ENCODE measurements at regions not wholly inside any gene's neighbourhood (a gene's known extent, or its start where the extent isn't known, plus 50 kb on each side); places are given as distances from the start of the nearest gene placed in this dataset.
A peak's percentile ranks its signal among the peaks of the same experiment; 100 is the strongest.

- no peak overlapping the region for H3K4me3 Mint-ChIP-seq (ENCODE audit: unreplicated experiment)
- no peak for TF ChIP-seq CTCF (IDR thresholded peaks at IDR 0.05)
- DNase-seq (ENCODE audit: low spot score): no peak
- no peaks in the 10 kb centered on the region for H3K4me1 Mint-ChIP-seq (ENCODE audit: low read depth)
- H3K27me3 Mint-ChIP-seq (ENCODE audit: low read depth): no peaks in the 10 kb centered on the region
- H3K9me3 Mint-ChIP-seq (ENCODE audit: low read depth): peaks cover 9% of the 10 kb centered on the region
- no peaks in the 10 kb centered on the region for H3K36me3 Mint-ChIP-seq (ENCODE audit: low read depth)
- H3K27ac Mint-ChIP-seq (ENCODE audit: unreplicated experiment): no peak overlapping the region
These were observed 66.9 kb upstream of the MC3R start for GRCh38 chr20:56181583-56181982.

- no peak overlapping the region for H3K27ac Mint-ChIP-seq (ENCODE audit: unreplicated experiment)
- H3K27me3 Mint-ChIP-seq (ENCODE audit: low read depth): no peaks in the 10 kb centered on the region
- no peaks in the 10 kb centered on the region for H3K4me1 Mint-ChIP-seq (ENCODE audit: low read depth)
These were observed 60.9 kb upstream of the MC3R start for GRCh38 chr20:56187534-56188165.

GRCh38 chr20:56194042-56194441, 54.5 kb upstream of the MC3R start:
- no peak for DNase-seq (ENCODE audit: low spot score)
- TF ChIP-seq CTCF (IDR thresholded peaks at IDR 0.05): no peak
- Mint-ChIP-seq H3K9me3 (ENCODE audit: low read depth) (peaks cover 19% of the 10 kb centered on the region), H3K27me3 (ENCODE audit: low read depth) (no peaks in the 10 kb centered on the region), H3K36me3 (ENCODE audit: low read depth) (no peaks in the 10 kb centered on the region), H3K4me3 (ENCODE audit: unreplicated experiment) (no peak overlapping the region), H3K27ac (ENCODE audit: unreplicated experiment) (no peak overlapping the region), H3K4me1 (ENCODE audit: low read depth) (no peaks in the 10 kb centered on the region)

More at GRCh38 chr20:56187534-56188165, 60.9 kb upstream of the MC3R start:
- Mint-ChIP-seq H3K36me3 (ENCODE audit: low read depth) (no peaks in the 10 kb centered on the region), H3K9me3 (ENCODE audit: low read depth) (peaks cover 14% of the 10 kb centered on the region), H3K4me3 (ENCODE audit: unreplicated experiment) (no peak overlapping the region)
- no peak for DNase-seq (ENCODE audit: low spot score)
- peak; percentile 28 for TF ChIP-seq CTCF (IDR thresholded peaks at IDR 0.05)

GRCh38 chr20:56195946-56196345, 52.6 kb upstream of the MC3R start:
- H3K36me3 Mint-ChIP-seq (ENCODE audit: low read depth): no peaks in the 10 kb centered on the region
- no peaks in the 10 kb centered on the region for H3K27me3 Mint-ChIP-seq (ENCODE audit: low read depth)
- no peak for TF ChIP-seq CTCF (IDR thresholded peaks at IDR 0.05)
- H3K27ac Mint-ChIP-seq (ENCODE audit: unreplicated experiment): no peak overlapping the region
- H3K4me1 Mint-ChIP-seq (ENCODE audit: low read depth): no peaks in the 10 kb centered on the region
- no peak for DNase-seq (ENCODE audit: low spot score)
- H3K4me3 Mint-ChIP-seq (ENCODE audit: unreplicated experiment): no peak overlapping the region
- peaks cover 36% of the 10 kb centered on the region for H3K9me3 Mint-ChIP-seq (ENCODE audit: low read depth)
